ENCODE measurements at regions not wholly inside any gene's neighbourhood (a gene's known extent, or its start where the extent isn't known, plus 50 kb on each side); places are given as distances from the start of the nearest gene placed in this dataset.

DNA sequence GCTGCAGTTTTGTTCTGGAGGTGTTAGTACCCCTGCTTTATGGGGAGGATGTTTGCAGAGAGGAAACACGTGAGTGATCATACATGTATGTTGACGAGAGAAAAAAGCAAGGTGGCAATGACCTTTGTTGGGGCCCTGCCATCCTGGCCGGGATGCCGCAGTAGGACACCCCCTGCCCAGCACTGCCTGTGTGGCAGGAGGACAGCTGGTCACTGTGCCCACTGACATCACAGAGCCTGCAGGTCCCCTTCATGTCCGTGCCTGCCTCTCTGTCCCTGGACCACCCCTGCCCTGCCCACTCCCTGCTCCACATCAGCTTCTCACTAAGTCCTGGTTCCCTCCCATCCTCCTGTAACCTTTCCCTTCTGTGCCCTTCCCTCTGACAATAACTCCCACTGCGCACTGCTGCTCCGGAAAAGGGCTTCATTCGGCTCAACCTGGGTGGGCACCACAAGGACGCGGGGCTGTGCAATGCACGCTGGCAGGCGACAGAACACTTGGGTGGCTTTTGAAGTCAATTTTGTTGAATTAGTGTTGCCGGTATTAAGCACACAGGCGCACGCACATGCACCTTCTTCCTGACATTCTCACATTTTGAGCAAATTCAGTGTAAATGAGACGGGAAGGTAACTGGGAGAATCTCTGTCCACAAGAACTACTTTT lies 51.5 kb upstream of the TWIST2 start:
- DNase-seq, result no peak

DNA sequence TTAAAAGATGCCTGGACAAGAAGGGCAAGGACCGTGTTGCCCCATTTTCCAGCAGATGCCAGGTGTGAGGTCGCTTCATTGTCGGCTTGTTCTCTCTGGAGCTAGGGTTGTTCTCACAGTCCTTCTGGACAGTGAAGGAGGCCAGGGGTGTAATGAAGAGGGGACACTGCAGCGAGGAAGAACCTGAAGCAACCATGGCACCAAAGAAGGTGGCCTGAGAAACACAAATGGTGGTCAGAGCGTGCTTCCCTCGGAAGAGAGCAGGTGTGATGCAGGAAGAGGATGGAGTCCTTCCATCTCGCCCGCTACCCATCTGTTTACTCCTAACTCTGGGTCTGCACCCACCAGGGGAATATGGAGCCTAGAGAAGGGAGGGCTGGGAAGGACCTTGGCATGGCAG lies 50.3 kb upstream of the TWIST2 start:
- DNase-seq, result no peak
